GM10266 (cell line): ENCODE measurements at regions not wholly inside any gene's neighbourhood (a gene's known extent, or its start where the extent isn't known, plus 50 kb on each side); places are given as distances from the start of the nearest gene placed in this dataset.
"Not testable (repeated sequence)": the region's sequence is repeated elsewhere in the genome, so short reads cannot be mapped to it uniquely, and the experiment has no call there.

ENCODE experiments used
- DNase-seq: peaks from one replicate; pipeline ENCODE4 v3.0.0; 2012; ENCODE audit errors: extremely low spot score
- TF ChIP-seq, protein P1 (sequence below): IDR thresholded peaks from 2 replicates; pipeline ENCODE4 v1.5.1; 2012; ENCODE audit warnings: mild to moderate bottlenecking, low read depth; ENCODE audit not compliant: control insufficient read depth, insufficient read depth; ENCODE audit errors: missing control alignments

DNA sequence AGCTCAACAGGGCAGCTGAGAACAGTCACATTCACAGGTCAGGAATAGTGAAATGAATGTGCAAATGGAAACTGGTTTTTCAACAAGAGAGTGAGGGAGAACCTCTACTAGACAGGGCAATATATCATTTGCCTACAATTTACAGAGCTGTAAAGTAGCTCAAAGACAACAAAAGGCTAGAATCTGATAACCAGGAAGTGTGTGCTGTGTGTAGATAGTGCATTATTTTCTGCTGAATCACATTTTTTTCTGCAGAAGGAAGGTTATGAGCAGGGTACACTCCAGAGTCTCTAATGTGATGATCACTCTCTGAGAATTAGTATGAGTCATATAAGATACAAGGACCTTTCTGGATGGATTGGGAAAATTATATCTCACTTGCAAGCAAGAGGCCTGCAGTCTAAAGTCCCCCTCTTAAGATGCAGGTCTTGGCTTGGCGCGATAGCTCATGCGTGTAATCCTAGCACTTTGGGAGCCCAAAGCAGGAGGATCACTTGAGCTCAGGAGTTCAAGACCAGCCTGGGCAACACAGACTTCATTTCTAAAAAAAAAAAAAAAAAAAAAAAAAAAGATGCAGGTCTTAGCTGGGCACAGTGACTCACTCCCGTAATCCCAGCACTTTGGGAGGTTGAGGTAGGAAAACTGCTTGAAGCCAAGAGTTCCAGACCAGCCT lies 59.9 kb upstream of the COBL start:
- no peak for DNase-seq
- TF ChIP-seq, protein P1, sequence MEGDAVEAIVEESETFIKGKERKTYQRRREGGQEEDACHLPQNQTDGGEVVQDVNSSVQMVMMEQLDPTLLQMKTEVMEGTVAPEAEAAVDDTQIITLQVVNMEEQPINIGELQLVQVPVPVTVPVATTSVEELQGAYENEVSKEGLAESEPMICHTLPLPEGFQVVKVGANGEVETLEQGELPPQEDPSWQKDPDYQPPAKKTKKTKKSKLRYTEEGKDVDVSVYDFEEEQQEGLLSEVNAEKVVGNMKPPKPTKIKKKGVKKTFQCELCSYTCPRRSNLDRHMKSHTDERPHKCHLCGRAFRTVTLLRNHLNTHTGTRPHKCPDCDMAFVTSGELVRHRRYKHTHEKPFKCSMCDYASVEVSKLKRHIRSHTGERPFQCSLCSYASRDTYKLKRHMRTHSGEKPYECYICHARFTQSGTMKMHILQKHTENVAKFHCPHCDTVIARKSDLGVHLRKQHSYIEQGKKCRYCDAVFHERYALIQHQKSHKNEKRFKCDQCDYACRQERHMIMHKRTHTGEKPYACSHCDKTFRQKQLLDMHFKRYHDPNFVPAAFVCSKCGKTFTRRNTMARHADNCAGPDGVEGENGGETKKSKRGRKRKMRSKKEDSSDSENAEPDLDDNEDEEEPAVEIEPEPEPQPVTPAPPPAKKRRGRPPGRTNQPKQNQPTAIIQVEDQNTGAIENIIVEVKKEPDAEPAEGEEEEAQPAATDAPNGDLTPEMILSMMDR, result no peak

DNA sequence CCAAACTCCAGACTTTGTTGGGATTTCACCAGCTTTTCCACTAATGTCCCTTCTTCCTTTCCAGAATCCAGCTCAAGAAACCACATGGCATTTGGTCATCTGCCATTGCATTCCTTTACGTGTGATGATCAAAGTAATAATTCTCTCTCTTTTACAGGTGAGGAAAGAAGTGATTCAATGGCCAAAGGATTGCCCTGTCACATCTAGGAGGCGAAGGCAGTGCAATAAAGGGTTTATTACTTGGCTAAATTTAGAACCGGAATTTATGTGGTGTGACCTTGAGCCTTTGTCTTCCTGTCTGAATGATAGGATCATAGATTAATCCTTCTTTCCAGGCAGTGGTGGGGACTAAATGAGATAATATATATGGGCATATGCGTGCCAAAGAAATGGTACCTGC lies 58.3 kb upstream of the COBL start:
- DNase-seq, result no peak
- TF ChIP-seq, protein P1, result no peak

DNA sequence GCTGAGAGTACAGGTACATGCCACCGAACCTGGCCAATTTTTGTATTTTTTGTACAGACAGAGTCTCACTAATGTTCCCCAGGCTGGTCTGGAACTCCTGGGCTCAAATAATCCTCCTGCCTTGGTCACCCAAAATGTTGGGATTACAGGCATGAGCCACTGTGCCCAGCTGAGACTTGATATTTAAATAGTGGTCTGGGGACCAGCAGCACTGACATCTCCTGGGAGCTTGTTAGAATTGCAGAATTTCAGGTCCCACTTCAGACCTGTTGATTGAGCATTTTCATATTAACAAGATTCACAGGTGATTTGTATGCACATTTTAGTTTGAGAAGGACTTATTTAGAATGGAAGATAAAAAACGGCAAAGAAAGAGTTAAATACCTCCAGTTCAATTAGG lies 57.0 kb upstream of the COBL start:
- not testable (repeated sequence) for DNase-seq

GRCh38 chr7:51369746-51370145 lies 53.1 kb upstream of the COBL start:
- DNase-seq, result no peak

GRCh38 chr7:51369228-51369627 lies 52.6 kb upstream of the COBL start:
- not testable (repeated sequence) for DNase-seq

More at GRCh38 chr7:51369746-51370145, 53.1 kb upstream of the COBL start:
- TF ChIP-seq, protein P1, result peak; percentile 33

- TF ChIP-seq, protein P1, result no peak
- no peak for DNase-seq
Measured at GRCh38 chr7:51368334-51368733, 51.7 kb upstream of the COBL start.

DNA sequence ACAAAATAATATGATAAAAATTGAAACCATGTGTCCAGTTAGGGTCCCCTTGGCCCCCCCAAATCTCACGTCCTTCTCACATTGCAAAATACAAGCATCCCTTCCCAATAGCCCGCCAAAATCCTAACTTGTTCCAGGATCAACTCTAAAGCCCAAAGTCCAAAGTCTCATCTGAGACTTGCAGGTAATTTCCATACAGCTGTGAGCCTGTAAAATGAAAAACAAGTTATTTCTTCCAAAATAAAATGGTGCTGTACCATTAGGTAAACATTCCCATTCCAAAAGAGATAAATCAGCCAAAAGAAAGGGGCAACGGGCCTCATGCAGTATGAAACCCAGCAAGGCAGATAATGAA lies 51.0 kb upstream of the COBL start:
- DNase-seq, result no peak
- TF ChIP-seq, protein P1, result no peak

DNA sequence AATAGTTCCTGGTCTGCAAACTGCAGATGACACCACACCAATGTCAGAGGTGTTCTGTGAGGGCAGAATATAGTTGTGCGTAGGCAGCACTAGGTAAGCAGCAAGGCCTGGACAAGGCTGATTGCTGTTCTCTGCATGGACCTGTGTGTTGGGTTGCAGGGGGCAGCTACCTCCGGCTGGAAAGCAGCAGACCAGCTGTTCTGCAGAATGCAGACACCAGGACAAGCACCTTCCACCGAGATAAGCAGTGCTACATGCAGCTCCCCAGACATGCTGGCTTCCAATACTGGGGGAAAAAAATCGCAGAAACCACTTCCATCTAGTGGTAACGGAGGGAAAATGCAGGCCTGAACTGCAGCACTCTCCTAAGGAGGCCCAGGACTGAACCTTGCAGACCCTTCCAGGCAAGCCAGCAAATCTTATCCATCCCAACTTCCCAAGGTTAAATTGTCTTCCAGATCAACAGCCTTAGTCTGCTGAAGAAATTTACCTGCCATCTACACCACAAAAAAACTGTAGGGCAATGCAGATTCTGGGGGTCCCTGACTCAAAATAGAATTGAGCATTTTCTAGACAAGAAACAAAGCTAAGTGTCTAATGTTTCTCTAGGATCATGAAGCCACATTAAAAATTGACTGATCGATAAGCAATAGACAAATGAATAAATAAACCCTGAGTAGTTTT lies 50.5 kb upstream of the COBL start:
- DNase-seq, result peak; percentile 49
- TF ChIP-seq, protein P1, result peak; percentile 54
